Lower leg skin (tissue), 4 donors: ENCODE measurements at regions not wholly inside any gene's neighbourhood (a gene's known extent, or its start where the extent isn't known, plus 50 kb on each side); places are given as distances from the start of the nearest gene placed in this dataset.

ENCODE experiments used
- DNase-seq, 2 donors: peaks; one replicate each; pipeline ENCODE4 v3.0.0-alpha.2; 2019; ENCODE audit warnings: low spot score in 2 of 2
- H3K4me3 ChIP-seq: fragments of 200-600 bp; sonication (generic); 2 replicates; pipeline ENCODE4 v1.5.1; 2017; ENCODE audit warnings: mild to moderate bottlenecking, low read depth; ENCODE audit not compliant: poor library complexity, severe bottlenecking
- CTCF ChIP-seq, 3 donors: fragments of 450-650 bp; IDR thresholded peaks; one replicate each; pipeline ENCODE4 v1.5.1; 2016; ENCODE audit warnings: antibody characterized with exemption in 3 of 3, mild to moderate bottlenecking in 3 of 3, moderate library complexity in 2 of 3
- POLR2A ChIP-seq, 2 donors: fragments of 450-650 bp; IDR thresholded peaks; one replicate each; pipeline ENCODE4 v1.6.1; 2016 to 2017; ENCODE audit warnings: antibody characterized with exemption in 2 of 2, mild to moderate bottlenecking in 1 of 2, moderate library complexity in 1 of 2
- WGBS, 2 donors: methylation state at CpG; one replicate each; pipeline ENCODE4 v1.1.5; 2018; 5-methylcytosine and 5-hydroxymethylcytosine counted together
- intact Hi-C: fragments of 100-400 bp; cut with DNase I; formaldehyde crosslinking; loops from one replicate; pipeline ENCODE4 v1.15.0; 2023; ENCODE audit warnings: low total_unique reads

- no peak for TF ChIP-seq POLR2A (IDR thresholded peaks at IDR 0.05)
- TF ChIP-seq CTCF (IDR thresholded peaks at IDR 0.05) = no peak
- DNase-seq = no peak
- H3K4me3 ChIP-seq = no peak overlapping the region
- 66 to 78% methylated on average over 1 of the region's 1 CpG for WGBS, 2 donors
- intact Hi-C loops = no loop called here
Measured at GRCh38 chr7:56570968-56571367, 454.8 kb upstream of the NUPR2 start.

- DNase-seq = no peak
- no peak for TF ChIP-seq POLR2A (IDR thresholded peaks at IDR 0.05)
- TF ChIP-seq CTCF (IDR thresholded peaks at IDR 0.05) = no peak
- H3K4me3 ChIP-seq = no peak overlapping the region
- intact Hi-C loops = no loop called here
- WGBS, 2 donors = 44 to 48% methylated on average over 28 to 34 of the region's 37 CpGs
Measured at GRCh38 chr7:56538541-56539429, 422.6 kb upstream of the NUPR2 start.

GRCh38 chr7:56537952-56538351 is 421.7 kb upstream of the NUPR2 start:
- no peak for TF ChIP-seq CTCF (IDR thresholded peaks at IDR 0.05)
- TF ChIP-seq POLR2A (IDR thresholded peaks at IDR 0.05) = no peak
- 19 to 22% methylated on average over 19 of the region's 19 CpGs for WGBS, 2 donors
- no peak overlapping the region for H3K4me3 ChIP-seq
- intact Hi-C loops = no loop called here
- no peak for DNase-seq

GRCh38 chr7:56537477-56537876 is 421.3 kb upstream of the NUPR2 start:
- no peak overlapping the region for H3K4me3 ChIP-seq
- intact Hi-C loops = no loop called here
- WGBS, 2 donors = 37 to 40% methylated on average over 20 of the region's 20 CpGs
- DNase-seq = no peak
- TF ChIP-seq CTCF (IDR thresholded peaks at IDR 0.05) (no peak), POLR2A (IDR thresholded peaks at IDR 0.05) (no peak)

- peak in 1 of 2 donors; percentile 18 for DNase-seq
- no peak overlapping the region for H3K4me3 ChIP-seq
- intact Hi-C loops = no loop called here
- WGBS, 2 donors = 58 to 76% methylated on average over 3 of the region's 3 CpGs
- TF ChIP-seq POLR2A (IDR thresholded peaks at IDR 0.05) = no peak
Measured at GRCh38 chr7:56495165-56495564, 378.9 kb upstream of the NUPR2 start.

GRCh38 chr7:56493704-56494450 is 377.7 kb upstream of the NUPR2 start:
- peak in 1 of 2 donors; percentile 34 for DNase-seq
- 76 to 81% methylated on average over 6 to 7 of the region's 8 CpGs for WGBS, 2 donors
- TF ChIP-seq POLR2A (IDR thresholded peaks at IDR 0.05) = no peak
- no peak for TF ChIP-seq CTCF (IDR thresholded peaks at IDR 0.05)
- intact Hi-C loops = no loop called here
- no peak overlapping the region for H3K4me3 ChIP-seq
